ENCODE measurements at regions not wholly inside any gene's neighbourhood (a gene's known extent, or its start where the extent isn't known, plus 50 kb on each side); places are given as distances from the start of the nearest gene placed in this dataset.
"Not testable (repeated sequence)": the region's sequence is repeated elsewhere in the genome, so short reads cannot be mapped to it uniquely, and the experiment has no call there.

GRCh38 chr6:50301307-50301706, 251.6 kb upstream of the DEFB112 start:
- no peak for DNase-seq (ENCODE audit: extremely low read depth in 1 of 11, low read depth in 9 of 11, low spot score in 4 of 11)

DNA sequence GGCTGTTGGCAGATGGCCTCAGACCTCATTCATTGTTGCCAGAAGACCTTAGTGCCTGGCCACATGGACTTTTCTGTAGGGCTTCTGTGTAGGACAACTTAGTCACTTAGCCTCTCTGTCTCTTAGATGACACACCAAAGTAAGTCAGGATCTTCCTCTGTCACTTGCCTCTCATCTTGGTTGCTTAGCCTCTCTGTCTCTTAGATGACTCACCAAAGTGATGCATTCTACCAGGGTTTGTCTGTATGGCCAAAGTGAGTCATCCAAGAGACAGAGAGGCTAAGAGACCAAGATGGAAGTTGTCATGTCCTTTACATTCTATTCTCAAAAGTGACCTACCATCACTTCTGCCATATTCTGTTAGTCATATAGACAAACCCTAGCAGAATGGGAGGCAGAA, 255.9 kb upstream of the DEFB112 start:
- no peak for DNase-seq (ENCODE audit: extremely low read depth in 1 of 11, low read depth in 9 of 11, low spot score in 4 of 11)

GRCh38 chr6:50318536-50318935, 268.8 kb upstream of the DEFB112 start:
- no peak for DNase-seq (ENCODE audit: extremely low read depth in 1 of 11, low read depth in 9 of 11, low spot score in 4 of 11)

DNA sequence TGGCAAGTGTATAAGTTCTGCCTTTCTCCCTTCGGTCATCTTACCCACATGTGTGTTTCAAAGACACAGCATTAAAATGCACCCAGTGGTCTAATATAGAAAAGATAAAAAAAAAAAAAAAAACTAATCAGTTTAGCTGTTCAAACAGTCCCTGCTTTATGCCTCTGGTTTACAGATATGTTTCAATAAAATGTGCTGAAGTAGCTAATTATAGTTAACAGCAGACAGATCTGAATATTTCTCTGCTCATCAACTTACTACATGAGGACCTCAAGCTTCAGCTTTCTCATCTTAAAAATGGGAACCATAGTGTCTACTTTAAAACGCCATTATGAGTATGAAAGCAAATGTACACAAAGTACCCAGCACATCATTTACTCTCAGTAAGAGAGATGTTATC, 280.6 kb upstream of the DEFB112 start:
- DNase-seq (ENCODE audit: extremely low read depth in 1 of 11, low read depth in 9 of 11, low spot score in 4 of 11) = no peak

GRCh38 chr6:50330963-50331362, 281.2 kb upstream of the DEFB112 start:
- DNase-seq (ENCODE audit: extremely low read depth in 1 of 11, low read depth in 9 of 11, low spot score in 4 of 11) = no peak

- no peak for DNase-seq (ENCODE audit: extremely low read depth in 1 of 11, low read depth in 9 of 11, low spot score in 4 of 11)
Measured at GRCh38 chr6:50333696-50334095, 284.0 kb upstream of the DEFB112 start.

DNA sequence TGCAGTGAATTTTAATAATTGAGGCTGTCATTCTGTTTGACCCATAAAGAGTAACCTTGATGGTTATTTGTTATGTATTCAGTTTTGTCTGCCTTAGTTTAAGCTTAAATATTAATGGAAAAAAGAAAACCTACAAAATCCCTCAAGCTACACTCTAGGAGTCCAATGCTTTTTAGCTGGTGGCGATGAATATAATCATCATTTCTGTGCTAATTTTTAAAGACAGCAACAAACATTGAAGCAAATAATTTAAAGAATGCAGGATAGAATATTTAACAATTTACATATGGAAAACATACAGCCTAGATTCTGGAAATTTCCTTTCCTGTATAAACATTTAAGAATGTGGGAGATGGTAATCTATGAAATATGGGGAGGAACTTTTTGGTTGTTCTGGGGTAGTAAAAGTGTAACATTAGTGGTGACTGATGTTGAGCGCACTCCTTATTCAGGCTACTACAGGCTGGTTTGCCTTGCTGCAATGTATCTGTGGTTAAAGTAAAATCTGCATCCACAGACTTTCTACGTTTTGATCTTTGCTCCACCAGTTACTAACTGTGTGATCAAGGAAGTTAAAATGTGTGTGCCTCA, 287.9 kb upstream of the DEFB112 start:
- no peak for DNase-seq (ENCODE audit: extremely low read depth in 1 of 11, low read depth in 9 of 11, low spot score in 4 of 11)

GRCh38 chr6:50353603-50354002, 303.9 kb upstream of the DEFB112 start:
- no peak for DNase-seq (ENCODE audit: extremely low read depth in 1 of 11, low read depth in 9 of 11, low spot score in 4 of 11)

- no peak for DNase-seq (ENCODE audit: extremely low read depth in 1 of 11, low read depth in 9 of 11, low spot score in 4 of 11)
Measured at GRCh38 chr6:50358113-50358512, 308.4 kb upstream of the DEFB112 start.

DNA sequence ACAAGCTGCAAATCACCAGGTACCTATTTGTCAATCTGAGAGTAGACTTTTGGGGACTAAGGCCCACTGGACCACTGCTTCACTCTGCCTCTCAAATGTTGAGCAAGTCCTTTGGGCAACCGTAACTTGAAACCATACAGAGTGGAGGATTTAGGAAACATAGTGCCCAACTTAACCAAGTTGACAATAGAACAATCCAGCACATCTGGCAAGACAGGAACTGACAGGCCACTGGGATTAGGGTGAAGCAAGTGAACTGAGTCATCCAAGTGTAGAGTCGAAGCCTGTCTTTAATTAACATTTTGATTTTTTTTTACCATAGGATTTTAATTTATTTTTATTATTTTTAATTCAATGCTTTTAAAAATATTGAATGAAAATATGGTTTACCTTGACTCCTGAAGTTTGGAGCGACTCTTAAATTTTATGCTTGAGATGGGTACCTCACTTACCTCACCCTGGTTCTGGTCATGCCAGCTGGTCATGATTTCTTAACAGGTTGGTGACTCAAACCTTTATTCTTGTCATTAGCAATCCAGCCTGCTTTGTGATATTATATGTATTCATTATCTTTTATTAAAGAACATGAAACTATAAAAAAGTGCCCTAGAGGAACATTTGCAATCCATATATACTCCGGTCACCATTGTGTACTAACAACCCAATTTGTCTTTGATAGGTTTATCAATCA, 312.1 kb upstream of the DEFB112 start:
- no peak for DNase-seq (ENCODE audit: extremely low read depth in 1 of 11, low read depth in 9 of 11, low spot score in 4 of 11)

GRCh38 chr6:50362706-50363105, 313.0 kb upstream of the DEFB112 start:
- no peak for DNase-seq (ENCODE audit: extremely low read depth in 1 of 11, low read depth in 9 of 11, low spot score in 4 of 11)

DNA sequence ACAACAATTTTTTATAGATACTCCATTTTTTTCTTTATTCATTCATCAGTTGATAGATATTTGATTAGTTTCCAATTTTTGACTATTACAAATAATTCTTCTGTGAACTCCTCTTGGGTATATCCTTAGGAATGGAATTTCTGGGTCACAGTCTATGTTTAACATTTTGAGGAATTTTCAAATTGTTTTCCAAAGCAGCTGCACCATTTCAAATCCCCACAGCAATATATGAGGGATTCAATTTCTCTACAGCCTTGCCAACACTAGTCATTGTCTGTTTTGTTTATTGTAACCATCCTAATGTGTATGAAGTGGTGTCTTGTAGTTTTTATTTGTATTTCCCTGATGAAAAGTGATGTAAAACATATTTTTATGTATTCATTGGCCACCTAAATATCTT, 320.3 kb upstream of the DEFB112 start:
- DNase-seq (ENCODE audit: extremely low read depth in 1 of 11, low read depth in 9 of 11, low spot score in 4 of 11) = no peak

DNA sequence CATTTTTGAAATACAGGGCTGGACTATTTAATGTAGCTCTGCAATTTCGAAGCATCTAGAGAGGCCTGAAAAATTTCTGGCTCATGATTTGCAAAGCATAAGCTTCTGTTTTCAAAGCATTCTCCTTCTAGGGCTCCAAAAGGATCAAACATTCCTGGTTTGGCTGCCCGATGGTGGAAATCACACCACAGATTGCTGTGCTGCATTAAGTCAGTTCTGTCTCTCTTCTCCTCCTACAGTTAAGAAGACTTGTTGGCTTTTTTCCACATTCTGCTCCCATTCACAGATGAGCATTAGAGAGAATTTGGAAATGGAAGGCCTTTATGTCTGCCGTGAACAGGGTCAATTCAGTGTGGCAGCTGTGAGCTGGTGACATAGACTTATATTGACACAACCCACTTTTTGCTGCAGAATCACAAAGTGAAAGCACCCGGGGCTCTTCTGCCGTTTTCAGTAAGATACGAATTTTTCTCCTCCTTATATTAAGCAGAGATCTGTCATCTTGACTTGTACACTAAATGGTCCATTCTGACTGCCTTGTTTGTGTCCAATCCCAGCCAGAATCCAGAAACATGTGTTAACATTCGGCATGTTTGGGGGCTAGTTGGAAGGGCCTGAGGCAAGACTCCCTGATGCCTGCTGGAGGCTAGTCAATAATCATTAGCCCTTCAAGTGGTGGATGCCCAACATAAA, 330.8 kb upstream of the DEFB112 start:
- no peak for DNase-seq (ENCODE audit: extremely low read depth in 1 of 11, low read depth in 9 of 11, low spot score in 4 of 11)

- DNase-seq (ENCODE audit: extremely low read depth in 1 of 11, low read depth in 9 of 11, low spot score in 4 of 11) = no peak
Measured at GRCh38 chr6:50381099-50381415, 331.3 kb upstream of the DEFB112 start.

GRCh38 chr6:50390416-50390815, 322.9 kb upstream of the TFAP2D start:
- DNase-seq (ENCODE audit: extremely low read depth in 1 of 11, low read depth in 9 of 11, low spot score in 4 of 11) = no peak

DNA sequence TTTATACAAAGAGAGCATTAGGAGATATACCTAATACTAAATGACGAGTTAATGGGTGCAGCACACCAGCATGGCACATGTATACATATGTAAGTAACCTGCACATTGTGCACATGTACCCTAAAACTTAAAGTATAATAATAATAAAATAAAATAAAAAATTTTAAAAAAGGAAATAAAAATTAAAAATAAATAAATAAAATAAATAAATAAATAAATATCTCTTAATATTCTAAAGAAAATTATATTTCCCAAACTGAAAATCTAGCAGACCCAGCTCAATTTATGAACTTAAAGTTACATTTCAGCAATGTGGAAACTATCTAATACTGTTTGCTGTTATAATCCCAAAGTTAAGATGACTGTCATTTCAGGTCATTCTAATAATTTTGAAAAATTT, 319.2 kb upstream of the TFAP2D start:
- not testable (repeated sequence) for DNase-seq (ENCODE audit: extremely low read depth in 1 of 11, low read depth in 9 of 11, low spot score in 4 of 11)

GRCh38 chr6:50404643-50405042, 308.7 kb upstream of the TFAP2D start:
- DNase-seq (ENCODE audit: extremely low read depth in 1 of 11, low read depth in 9 of 11, low spot score in 4 of 11) = no peak

GRCh38 chr6:50410579-50410978, 302.7 kb upstream of the TFAP2D start:
- no peak for DNase-seq (ENCODE audit: extremely low read depth in 1 of 11, low read depth in 9 of 11, low spot score in 4 of 11)

DNA sequence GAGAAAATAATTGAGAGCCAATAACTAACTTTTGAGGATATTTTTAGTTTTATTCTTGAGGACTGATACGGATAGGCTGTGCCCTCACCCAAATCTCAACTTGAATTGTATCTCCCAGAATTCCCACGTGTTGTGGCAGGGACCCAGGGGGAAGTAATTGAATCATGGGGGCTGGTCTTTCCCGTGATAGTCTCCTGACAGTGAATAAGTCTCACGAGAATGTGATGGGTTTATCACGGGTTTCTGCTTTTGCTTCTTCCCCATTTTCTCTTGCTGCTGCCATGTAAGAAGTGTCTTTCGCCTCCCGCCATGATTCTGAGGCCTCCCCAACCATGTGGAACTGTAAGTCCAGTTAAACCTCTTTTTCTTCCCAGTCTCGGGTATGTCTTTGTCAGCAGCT, 292.3 kb upstream of the TFAP2D start:
- DNase-seq (ENCODE audit: extremely low read depth in 1 of 11, low read depth in 9 of 11, low spot score in 4 of 11) = not testable (repeated sequence)

DNA sequence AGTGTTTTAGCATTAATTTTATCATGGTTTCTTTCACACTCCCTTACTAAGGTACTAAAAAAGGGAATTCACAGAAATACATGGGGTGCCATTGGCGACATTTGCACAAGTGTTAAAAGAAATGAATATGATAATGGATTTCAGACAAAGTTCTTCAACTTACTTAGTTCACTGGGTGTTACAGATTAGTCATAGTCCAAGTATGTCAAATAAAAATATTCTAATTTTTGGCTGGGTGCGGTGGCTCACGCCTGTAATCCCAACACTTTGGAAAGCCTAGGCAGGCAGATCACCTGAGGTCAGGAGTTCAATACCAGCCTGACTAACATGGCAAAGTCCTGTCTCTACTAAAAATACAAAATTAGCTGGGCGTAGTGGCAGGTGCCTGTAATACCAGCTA, 286.1 kb upstream of the TFAP2D start:
- no peak for DNase-seq (ENCODE audit: extremely low read depth in 1 of 11, low read depth in 9 of 11, low spot score in 4 of 11)

GRCh38 chr6:50437901-50438300, 275.4 kb upstream of the TFAP2D start:
- DNase-seq (ENCODE audit: extremely low read depth in 1 of 11, low read depth in 9 of 11, low spot score in 4 of 11) = no peak
